Fibroblast of lung (primary cell): ENCODE measurements at regions not wholly inside any gene's neighbourhood (a gene's known extent, or its start where the extent isn't known, plus 50 kb on each side); places are given as distances from the start of the nearest gene placed in this dataset.

Source experiments
- DNase-seq, 2 donors: peaks; one replicate each; pipeline versions ENCODE4 v3.0.0 to v3.0.0-alpha.2; 2010; ENCODE audit warnings: low read depth in 2 of 2
- H2AFZ ChIP-seq: 2 replicates; pipeline ENCODE4 v1.5.1; 2012; ENCODE audit warnings: low read length, control low read depth, inconsistent platforms
- H3K27ac ChIP-seq: 2 replicates; pipeline ENCODE4 v1.5.1; 2011; ENCODE audit warnings: low read length, control low read depth; ENCODE audit not compliant: insufficient read depth
- H3K27me3 ChIP-seq: 2 replicates; pipeline ENCODE4 v1.5.1; 2011; ENCODE audit warnings: mild to moderate bottlenecking, low read length; ENCODE audit not compliant: control insufficient read depth, insufficient read depth
- H3K36me3 ChIP-seq: 2 replicates; pipeline ENCODE4 v1.5.1; 2011; ENCODE audit warnings: low read length; ENCODE audit not compliant: control insufficient read depth, insufficient read depth
- H3K4me1 ChIP-seq: 2 replicates; pipeline ENCODE4 v1.5.1; 2011; ENCODE audit warnings: low read length; ENCODE audit not compliant: control insufficient read depth, insufficient read depth; ENCODE audit errors: extremely low read depth
- H3K4me2 ChIP-seq: 2 replicates; pipeline ENCODE4 v1.5.1; 2011; ENCODE audit warnings: low read length, control low read depth; ENCODE audit not compliant: insufficient read depth; ENCODE audit errors: extremely low read depth
- H3K4me3 ChIP-seq, 4 experiments: fragments of 200-600 bp in 1 of 4; sonication (generic) in 1 of 4; replicated peaks in 1 of 4; 2 replicates each; pipeline ENCODE4 v1.5.1; 2011 to 2016; ENCODE audit warnings: low read length in 4 of 4, low read depth in 3 of 4, mild to moderate bottlenecking in 3 of 4, control low read depth in 2 of 4, inconsistent platforms in 1 of 4, mixed read lengths in 1 of 4; ENCODE audit not compliant: insufficient read depth in 1 of 4; ENCODE audit errors: control extremely low read depth in 1 of 4
- H3K79me2 ChIP-seq: 2 replicates; pipeline ENCODE4 v1.5.1; 2012; ENCODE audit warnings: mild to moderate bottlenecking, low read length, inconsistent platforms; ENCODE audit not compliant: control insufficient read depth, insufficient read depth
- H3K9ac ChIP-seq: 2 replicates; pipeline ENCODE4 v1.5.1; 2011; ENCODE audit warnings: mild to moderate bottlenecking, low read length, control low read depth; ENCODE audit not compliant: insufficient read depth
- H3K9me3 ChIP-seq: 2 replicates; pipeline ENCODE4 v1.5.1; 2012; ENCODE audit warnings: low read depth, low read length; ENCODE audit not compliant: control insufficient read depth, insufficient read depth
- H4K20me1 ChIP-seq: 2 replicates; pipeline ENCODE4 v1.5.1; 2011; ENCODE audit warnings: low read length; ENCODE audit not compliant: control insufficient read depth, insufficient read depth; ENCODE audit errors: extremely low read depth
- EZH2 ChIP-seq: IDR thresholded peaks from 2 replicates; pipeline ENCODE4 v1.5.1; 2012; ENCODE audit warnings: low read length, control low read depth, mild to moderate bottlenecking; ENCODE audit errors: missing control alignments
- TF ChIP-seq, protein P1 (sequence below), 2 donors: IDR thresholded peaks in 1 of 2; conservative IDR thresholded peaks in 1 of 2; 1 replicate in 1 of 2; 2 replicates in 1 of 2; pipeline ENCODE4 v1.5.1; 2011 to 2012; ENCODE audit warnings: low read length in 2 of 2, control low read depth in 1 of 2, inconsistent platforms in 1 of 2, low read depth in 1 of 2, mild to moderate bottlenecking in 1 of 2

DNA sequence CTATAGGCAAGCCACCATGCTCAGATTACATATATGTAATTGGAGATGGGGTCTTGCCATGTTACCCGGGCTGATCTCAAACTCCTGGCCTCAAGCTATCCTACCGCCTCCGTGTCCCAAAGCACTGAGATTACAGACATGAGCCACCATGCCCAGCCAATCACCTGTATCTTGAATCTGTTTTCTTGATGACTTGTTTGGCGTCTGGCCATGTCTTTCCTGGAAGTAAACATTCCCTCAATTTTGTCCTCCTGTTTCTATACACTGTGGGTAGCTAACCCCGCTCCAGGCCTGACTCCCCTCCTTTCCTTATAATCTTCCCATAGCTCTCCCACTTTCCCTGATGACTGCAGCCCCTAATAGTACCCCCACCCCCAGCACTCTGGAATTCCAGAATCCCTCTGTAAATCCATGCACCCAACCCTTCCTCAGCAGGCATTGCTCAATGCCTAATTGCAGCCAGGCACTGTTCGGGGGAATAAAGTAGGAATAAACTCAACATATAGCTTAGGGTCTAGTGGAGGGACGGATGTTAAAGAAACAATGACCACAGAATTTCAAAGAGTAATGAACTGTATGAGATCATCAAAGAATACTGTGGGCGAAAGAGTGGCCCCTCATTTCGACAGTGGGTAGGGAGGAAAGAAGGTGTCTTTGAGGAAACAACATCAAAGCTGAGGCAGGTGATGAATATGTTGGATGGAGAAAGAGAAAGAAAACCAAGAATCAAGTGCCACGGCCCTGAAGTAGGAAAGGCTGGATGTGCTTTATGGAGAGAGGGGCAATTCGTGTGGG lies 161.5 kb downstream of the ADSS2 start:
- H3K79me2 ChIP-seq = no peaks in the 10 kb centered on the region
- no peaks in the 10 kb centered on the region for H3K9me3 ChIP-seq
- no peaks in the 10 kb centered on the region for H4K20me1 ChIP-seq
- H3K4me2 ChIP-seq = no peak overlapping the region
- no peaks in the 10 kb centered on the region for H3K27me3 ChIP-seq
- no peak overlapping the region for H3K27ac ChIP-seq
- TF ChIP-seq EZH2 = no peak
- TF ChIP-seq, protein P1, sequence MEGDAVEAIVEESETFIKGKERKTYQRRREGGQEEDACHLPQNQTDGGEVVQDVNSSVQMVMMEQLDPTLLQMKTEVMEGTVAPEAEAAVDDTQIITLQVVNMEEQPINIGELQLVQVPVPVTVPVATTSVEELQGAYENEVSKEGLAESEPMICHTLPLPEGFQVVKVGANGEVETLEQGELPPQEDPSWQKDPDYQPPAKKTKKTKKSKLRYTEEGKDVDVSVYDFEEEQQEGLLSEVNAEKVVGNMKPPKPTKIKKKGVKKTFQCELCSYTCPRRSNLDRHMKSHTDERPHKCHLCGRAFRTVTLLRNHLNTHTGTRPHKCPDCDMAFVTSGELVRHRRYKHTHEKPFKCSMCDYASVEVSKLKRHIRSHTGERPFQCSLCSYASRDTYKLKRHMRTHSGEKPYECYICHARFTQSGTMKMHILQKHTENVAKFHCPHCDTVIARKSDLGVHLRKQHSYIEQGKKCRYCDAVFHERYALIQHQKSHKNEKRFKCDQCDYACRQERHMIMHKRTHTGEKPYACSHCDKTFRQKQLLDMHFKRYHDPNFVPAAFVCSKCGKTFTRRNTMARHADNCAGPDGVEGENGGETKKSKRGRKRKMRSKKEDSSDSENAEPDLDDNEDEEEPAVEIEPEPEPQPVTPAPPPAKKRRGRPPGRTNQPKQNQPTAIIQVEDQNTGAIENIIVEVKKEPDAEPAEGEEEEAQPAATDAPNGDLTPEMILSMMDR (conservative IDR thresholded peaks at IDR 0.05 in 1 of 2, IDR thresholded peaks at IDR 0.05 in 1 of 2; ENCODE audit: low read depth in 1 of 2, low read length in 2 of 2) = no peak
- no peak for DNase-seq
- no peak overlapping the region for H2AFZ ChIP-seq
- no peaks in the 10 kb centered on the region for H3K4me1 ChIP-seq
- H3K9ac ChIP-seq = no peak overlapping the region
- H3K4me3 ChIP-seq = no peak overlapping the region
- H3K36me3 ChIP-seq = no peaks in the 10 kb centered on the region

DNA sequence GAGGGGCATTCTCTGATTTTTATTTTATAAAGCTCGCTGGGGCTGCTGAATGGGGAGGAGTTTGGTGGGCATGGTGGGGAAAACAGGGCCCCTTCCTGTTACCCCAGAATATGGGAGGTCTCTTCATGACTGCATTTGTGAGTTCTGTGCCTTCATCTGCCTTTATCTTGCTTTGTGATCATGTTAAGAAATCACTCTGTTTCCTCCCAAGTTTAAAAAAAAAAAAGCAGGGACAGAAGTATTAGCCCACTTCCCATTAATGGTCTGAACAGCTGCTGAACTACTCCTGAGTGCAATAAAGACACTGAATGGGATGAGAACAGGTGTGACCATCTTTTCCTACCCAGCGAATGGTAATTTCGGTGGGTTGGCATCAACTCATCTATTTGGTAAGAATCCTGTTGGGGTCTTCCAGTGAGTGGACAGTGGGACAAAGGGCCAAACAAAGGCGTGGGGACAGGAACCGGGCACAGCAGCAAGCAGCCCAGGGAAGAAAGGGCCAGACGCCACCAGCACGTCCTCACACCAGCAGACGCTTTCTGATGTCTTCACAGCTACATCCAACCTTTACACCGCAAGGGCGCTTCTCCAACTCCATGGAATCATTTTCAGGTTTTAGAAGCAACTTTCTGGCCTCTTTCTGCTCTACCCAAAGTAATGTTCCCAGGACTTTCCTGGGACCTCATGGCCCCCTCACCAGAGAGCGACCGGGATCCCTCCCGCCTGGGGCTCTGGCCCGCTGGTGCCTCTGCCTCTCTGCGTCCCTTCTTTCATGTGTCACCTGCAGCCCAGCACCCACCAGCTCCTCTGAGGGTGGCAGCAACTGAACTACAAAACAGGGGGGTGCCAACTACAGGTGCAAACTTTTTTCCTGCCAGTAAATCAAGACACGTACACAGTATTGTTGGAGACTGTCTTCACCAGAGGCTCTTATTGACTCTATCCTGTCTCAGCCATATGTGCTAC lies 160.2 kb downstream of the ADSS2 start:
- Histone ChIP-seq H3K27ac (no peak overlapping the region), H3K36me3 (no peaks in the 10 kb centered on the region), H3K4me2 (no peak overlapping the region), H3K9ac (no peak overlapping the region), H2AFZ (no peak overlapping the region), H3K9me3 (no peaks in the 10 kb centered on the region), H3K4me1 (no peaks in the 10 kb centered on the region), H3K4me3 (no peak overlapping the region), H4K20me1 (no peaks in the 10 kb centered on the region), H3K27me3 (no peaks in the 10 kb centered on the region), H3K79me2 (no peaks in the 10 kb centered on the region)
- DNase-seq = no peak
- no peak for TF ChIP-seq EZH2
- TF ChIP-seq, protein P1 (conservative IDR thresholded peaks at IDR 0.05 in 1 of 2, IDR thresholded peaks at IDR 0.05 in 1 of 2; ENCODE audit: low read depth in 1 of 2, low read length in 2 of 2) = no peak

DNA sequence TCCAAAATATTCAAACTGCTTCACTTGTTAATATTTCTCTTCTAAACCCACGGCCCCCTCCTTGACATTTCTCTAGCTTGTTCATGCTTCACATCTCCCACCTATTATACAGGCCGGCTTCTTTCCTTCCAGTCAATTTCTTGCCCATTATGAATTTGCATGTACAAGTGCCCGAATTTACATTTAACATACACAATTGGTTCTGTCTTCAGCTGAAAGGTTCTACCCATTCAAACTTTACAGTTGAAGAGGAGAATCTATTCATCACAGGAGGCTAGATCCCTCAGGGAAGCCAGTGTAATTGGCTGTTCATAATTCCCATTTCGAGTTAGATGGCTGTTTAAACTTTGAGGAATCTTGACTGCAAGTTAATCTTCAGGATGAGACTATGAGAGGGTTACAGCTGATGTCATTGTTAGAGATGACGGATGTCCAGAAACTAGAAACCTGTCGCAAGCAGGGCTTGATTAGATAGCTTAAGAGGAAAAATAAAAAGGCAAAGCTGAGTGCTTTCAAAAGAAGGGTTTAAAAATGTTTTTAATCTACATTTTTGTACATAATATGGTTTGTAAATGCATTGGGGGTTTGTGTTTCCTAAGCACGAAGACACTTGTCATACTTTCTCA lies 157.0 kb downstream of the ADSS2 start:
- H4K20me1 ChIP-seq = no peaks in the 10 kb centered on the region
- no peak for DNase-seq
- no peaks in the 10 kb centered on the region for H3K4me1 ChIP-seq
- H3K27me3 ChIP-seq = no peaks in the 10 kb centered on the region
- H3K36me3 ChIP-seq = no peaks in the 10 kb centered on the region
- no peak overlapping the region for H3K27ac ChIP-seq
- TF ChIP-seq, protein P1 (conservative IDR thresholded peaks at IDR 0.05 in 1 of 2, IDR thresholded peaks at IDR 0.05 in 1 of 2; ENCODE audit: low read depth in 1 of 2, low read length in 2 of 2) = no peak
- TF ChIP-seq EZH2 = no peak
- H3K4me3 ChIP-seq = no peak overlapping the region
- no peaks in the 10 kb centered on the region for H3K79me2 ChIP-seq
- H3K9ac ChIP-seq = no peak overlapping the region
- no peaks in the 10 kb centered on the region for H3K9me3 ChIP-seq
- H2AFZ ChIP-seq = no peak overlapping the region
- H3K4me2 ChIP-seq = no peak overlapping the region
